ENCODE measurements at regions not wholly inside any gene's neighbourhood (a gene's known extent, or its start where the extent isn't known, plus 50 kb on each side); places are given as distances from the start of the nearest gene placed in this dataset.

GRCh38 chr17:72430611-72431432 is 310.0 kb downstream of the SOX9 start:
- DNase-seq: no peak

DNA sequence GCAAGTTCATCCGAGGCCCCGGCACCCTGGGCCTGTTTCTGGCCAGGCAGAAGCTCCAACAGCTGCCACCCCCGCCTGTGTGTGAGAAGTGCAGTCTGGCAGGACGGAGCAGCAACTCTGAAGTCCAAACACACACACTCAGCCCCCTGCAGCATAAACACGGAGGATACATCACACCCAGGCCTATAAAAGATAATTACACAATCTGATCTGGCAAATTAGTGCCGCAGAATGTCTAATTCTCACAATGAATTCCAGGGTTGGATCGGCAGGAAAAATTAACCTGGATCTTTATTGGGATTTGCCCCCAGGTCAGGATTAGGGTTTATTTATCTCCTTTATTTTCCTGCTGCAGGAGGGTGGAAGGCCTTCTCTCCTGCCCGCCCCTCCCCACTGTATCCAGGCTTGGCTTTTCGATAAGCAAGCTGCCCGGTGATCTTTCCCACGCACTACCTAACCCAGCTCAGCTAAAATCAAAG is 311.4 kb downstream of the SOX9 start:
- DNase-seq: peak; percentile 41 to 84

DNA sequence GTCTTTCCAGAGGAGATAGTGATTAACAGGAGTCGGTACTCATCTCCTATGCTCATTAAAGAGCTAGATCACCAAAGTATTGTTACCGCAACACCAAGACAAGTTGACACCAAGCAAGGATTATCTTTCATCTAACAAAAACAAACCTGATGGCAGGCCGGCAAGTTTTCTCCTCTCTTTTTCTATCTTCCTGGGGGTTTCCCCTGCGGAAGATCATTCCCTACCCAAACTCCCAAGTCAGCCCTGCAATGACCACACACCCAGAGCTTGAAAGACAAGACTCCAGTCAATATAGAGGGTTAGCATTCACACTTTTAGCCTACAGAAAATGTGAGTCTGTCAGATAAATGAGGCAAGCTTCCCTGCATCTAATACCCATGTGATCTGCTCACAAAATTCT is 312.1 kb downstream of the SOX9 start:
- no peak for DNase-seq

DNA sequence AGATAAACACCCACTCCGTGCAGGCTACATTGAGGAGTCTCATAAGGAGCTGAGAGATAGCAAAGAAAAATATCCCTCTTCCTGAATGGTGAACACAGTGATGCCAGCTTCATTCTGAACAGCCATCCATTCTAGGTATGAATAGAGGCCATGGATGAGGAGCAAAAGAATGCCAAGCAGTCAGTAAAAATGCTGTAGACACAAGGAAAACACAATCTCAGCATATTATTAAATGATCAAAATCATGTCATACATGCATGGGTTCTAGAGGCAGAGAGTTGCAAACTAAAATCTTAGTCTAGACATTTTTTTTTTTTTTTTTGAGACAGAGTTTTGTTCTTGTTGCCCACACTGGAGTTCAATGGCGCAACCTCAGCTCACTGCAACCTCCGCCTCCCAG is 313.0 kb downstream of the SOX9 start:
- DNase-seq: no peak

GRCh38 chr17:72434581-72434980 is 313.8 kb downstream of the SOX9 start:
- DNase-seq: no peak

- DNase-seq: no peak
These were observed 314.3 kb downstream of the SOX9 start for GRCh38 chr17:72434991-72435618.

DNA sequence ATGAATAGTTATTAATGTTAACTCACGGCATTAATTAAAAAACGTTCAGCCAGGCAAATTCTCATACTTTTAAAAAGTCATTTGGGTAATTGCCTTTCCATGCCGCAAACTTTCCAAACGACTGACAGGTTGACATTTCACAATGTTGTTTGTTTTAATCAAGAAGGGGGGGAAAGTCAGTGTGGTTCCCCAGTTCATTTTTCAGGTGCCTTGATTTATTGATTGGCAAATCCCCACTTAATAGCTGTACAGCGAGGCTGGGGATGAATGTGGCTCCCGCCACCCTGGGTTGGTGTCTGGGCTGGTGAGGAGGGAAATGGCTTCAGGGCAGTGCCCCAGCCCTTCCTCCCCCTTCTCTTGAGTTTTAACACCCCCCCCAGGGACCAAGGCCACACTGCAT is 318.0 kb downstream of the SOX9 start:
- DNase-seq: no peak

- DNase-seq: no peak
These were observed 319.2 kb downstream of the SOX9 start for GRCh38 chr17:72439893-72440502.

DNA sequence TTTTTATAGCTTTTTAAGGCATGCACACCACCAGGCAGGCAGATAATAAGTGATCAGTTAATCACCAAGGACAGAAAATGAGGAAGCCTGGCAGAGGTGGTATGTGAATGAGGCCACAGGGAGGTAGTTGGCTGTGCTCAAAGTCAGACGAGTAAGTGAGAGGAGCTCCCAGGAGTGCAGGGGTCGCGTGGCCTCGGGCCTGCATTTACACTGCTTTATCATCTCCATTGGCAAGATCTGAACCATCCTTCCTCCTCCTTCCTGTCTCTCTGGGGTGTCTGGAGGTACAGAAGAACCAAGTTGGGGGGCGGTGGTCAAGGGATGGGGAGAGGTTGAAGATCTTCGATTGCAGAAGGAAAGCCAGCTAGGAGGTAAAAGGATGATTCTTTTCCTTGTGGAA is 320.1 kb downstream of the SOX9 start:
- DNase-seq: no peak

- DNase-seq: no peak
These were observed 321.1 kb downstream of the SOX9 start for GRCh38 chr17:72441909-72442308.

- DNase-seq: no peak
These were observed 323.8 kb downstream of the SOX9 start for GRCh38 chr17:72444517-72445054.

- DNase-seq: no peak
These were observed 324.5 kb downstream of the SOX9 start for GRCh38 chr17:72445055-72445991.

- DNase-seq: no peak
These were observed 325.3 kb downstream of the SOX9 start for GRCh38 chr17:72446118-72446517.

GRCh38 chr17:72446525-72447250 is 325.9 kb downstream of the SOX9 start:
- no peak for DNase-seq

GRCh38 chr17:72447251-72447640 is 326.4 kb downstream of the SOX9 start:
- DNase-seq: no peak

- no peak for DNase-seq
These were observed 327.2 kb downstream of the SOX9 start for GRCh38 chr17:72448019-72448418.

- DNase-seq: no peak
These were observed 331.7 kb downstream of the SOX9 start for GRCh38 chr17:72452286-72453173.

GRCh38 chr17:72454342-72454741 is 333.5 kb downstream of the SOX9 start:
- DNase-seq: no peak

DNA sequence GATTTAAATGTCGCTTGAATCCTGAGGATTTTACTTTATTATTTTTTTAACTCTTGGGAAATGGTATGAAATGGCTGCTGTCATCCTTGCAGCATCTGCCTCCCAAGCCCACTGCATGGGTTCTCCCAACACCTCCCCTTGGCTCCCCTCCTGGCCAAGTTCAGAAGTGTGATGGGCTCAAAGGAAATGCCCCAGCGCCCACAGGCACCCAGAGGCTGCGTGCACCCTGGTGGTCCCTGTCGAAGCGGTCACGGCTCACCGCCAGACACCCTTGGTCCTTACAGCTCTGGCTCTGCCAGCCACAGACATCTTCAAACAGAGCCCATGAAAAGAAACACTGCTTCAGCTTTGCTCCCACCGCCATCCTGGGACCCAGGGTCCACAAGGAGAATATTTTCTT is 334.7 kb downstream of the SOX9 start:
- no peak for DNase-seq

- DNase-seq: no peak
These were observed 335.3 kb downstream of the SOX9 start for GRCh38 chr17:72456075-72456474.

DNA sequence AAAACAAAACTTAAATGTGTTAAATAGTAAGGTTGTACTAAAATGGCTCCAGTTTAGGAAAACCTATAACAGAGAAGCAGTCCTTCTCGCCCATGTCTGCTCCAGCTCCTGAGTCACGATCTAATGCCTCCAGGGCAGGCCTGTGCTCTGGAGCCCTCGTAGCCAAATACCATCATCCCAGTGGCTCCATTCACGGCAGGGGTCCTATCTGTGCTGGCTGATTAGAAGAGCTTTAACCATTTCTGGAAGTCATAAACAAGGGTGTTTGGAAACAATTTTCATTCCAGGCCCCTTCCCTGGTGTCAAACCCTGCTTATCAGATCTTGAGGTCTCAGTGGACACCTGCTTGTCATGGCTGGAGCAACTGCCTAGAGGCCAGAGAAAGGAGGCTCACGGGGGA is 336.9 kb downstream of the SOX9 start:
- DNase-seq: no peak

All from NCI-H2081 (cell line).